ENCODE measurements at regions not wholly inside any gene's neighbourhood (a gene's known extent, or its start where the extent isn't known, plus 50 kb on each side); places are given as distances from the start of the nearest gene placed in this dataset.

DNA sequence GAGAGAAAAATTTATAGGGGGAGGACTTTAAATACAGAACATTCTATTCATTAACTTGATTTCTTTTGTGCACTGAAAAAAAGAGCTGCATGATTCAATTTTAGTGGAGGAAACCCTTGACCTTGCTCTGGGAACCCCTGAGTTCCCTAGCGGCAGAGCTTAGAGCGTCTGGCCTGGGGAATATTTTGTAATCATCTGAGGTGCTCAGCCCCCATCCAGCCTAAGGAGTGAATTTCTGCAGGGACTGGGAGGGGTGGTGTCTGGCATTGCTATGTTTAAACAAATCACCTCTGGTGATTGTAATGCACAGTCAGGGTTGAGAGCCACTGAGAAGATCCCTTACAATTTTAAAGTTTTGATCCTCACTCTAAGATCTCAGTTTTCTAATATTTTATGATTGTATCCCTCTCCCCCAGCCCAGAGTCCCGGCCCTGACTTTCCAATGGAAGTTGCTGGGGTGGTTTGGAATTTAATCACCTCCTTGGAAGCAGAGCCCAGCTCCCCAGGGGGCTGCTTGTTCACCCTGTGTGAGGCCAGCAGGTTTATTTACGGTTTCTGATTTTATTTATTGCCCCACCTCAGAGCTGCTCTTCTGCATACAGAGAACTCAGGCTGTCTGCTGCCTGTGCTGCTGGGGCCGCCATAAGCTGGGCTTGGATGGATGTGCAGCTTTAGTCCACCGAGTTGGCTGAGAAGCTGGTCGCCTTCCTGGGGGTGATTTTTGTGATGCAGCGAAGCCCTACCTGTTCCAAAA, 263.1 kb downstream of the LRFN2 start:
- H3K27ac ChIP-seq: no peak overlapping the region
- TF ChIP-seq, protein P1, sequence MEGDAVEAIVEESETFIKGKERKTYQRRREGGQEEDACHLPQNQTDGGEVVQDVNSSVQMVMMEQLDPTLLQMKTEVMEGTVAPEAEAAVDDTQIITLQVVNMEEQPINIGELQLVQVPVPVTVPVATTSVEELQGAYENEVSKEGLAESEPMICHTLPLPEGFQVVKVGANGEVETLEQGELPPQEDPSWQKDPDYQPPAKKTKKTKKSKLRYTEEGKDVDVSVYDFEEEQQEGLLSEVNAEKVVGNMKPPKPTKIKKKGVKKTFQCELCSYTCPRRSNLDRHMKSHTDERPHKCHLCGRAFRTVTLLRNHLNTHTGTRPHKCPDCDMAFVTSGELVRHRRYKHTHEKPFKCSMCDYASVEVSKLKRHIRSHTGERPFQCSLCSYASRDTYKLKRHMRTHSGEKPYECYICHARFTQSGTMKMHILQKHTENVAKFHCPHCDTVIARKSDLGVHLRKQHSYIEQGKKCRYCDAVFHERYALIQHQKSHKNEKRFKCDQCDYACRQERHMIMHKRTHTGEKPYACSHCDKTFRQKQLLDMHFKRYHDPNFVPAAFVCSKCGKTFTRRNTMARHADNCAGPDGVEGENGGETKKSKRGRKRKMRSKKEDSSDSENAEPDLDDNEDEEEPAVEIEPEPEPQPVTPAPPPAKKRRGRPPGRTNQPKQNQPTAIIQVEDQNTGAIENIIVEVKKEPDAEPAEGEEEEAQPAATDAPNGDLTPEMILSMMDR (conservative IDR thresholded peaks at IDR 0.05): no peak
- TF ChIP-seq ZFX (IDR thresholded peaks at IDR 0.05): no peak

GRCh38 chr6:40322336-40322735, 264.8 kb downstream of the LRFN2 start:
- TF ChIP-seq, protein P1 (conservative IDR thresholded peaks at IDR 0.05): no peak
- no peak for TF ChIP-seq ZFX (IDR thresholded peaks at IDR 0.05)

GRCh38 chr6:40321616-40322015, 265.5 kb downstream of the LRFN2 start:
- TF ChIP-seq, protein P1 (conservative IDR thresholded peaks at IDR 0.05): no peak
- no peak for TF ChIP-seq ZFX (IDR thresholded peaks at IDR 0.05)
- H3K27ac ChIP-seq: no peak overlapping the region

More at GRCh38 chr6:40322336-40322735, 264.8 kb downstream of the LRFN2 start:
- H3K27ac ChIP-seq: no peak overlapping the region

DNA sequence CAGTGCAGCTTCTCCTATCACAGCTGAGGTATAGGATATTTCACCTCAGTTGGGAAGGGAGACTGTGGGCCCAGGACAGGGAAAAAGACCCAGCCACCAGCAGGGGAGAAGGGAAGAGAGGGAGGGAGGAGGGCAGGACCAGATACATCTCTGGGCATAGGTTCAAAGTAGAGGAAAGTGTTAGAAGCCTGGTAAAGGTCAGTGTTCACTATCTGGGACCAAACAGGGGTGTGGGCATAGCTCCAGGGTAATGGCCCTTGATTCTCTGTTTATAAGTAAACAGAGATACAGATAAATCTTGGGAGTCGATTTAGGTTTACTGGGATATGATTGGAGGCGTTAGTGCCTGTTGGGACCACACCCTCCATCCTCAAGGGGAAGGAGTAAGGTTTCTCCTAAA, 266.2 kb downstream of the LRFN2 start:
- TF ChIP-seq ZFX (IDR thresholded peaks at IDR 0.05): no peak
- TF ChIP-seq, protein P1 (conservative IDR thresholded peaks at IDR 0.05): no peak
- H3K27ac ChIP-seq: no peak overlapping the region

DNA sequence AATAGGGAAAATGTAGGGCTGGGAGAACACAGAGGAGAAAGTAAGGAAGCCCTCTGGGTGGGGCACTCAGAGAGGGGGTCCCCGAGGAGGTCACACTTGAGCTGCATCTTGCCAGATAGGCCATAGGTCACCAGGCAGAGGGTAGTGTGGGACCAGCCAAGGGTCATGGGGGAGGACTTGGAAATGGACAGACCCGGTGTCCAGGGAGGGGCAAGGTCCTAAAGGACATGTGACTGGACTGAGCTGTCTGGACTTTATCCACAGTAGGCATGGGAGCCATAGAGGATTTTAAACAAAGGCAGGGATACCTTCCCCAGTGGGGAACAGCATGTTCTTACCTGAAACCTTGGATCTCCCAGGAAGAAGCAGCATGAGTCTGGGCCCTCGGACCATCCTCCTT, 266.7 kb downstream of the LRFN2 start:
- H3K27ac ChIP-seq: no peak overlapping the region
- no peak for TF ChIP-seq ZFX (IDR thresholded peaks at IDR 0.05)
- TF ChIP-seq, protein P1 (conservative IDR thresholded peaks at IDR 0.05): no peak

GRCh38 chr6:40319124-40319523, 268.0 kb downstream of the LRFN2 start:
- TF ChIP-seq, protein P1 (conservative IDR thresholded peaks at IDR 0.05): no peak
- no peak for TF ChIP-seq ZFX (IDR thresholded peaks at IDR 0.05)
- no peak overlapping the region for H3K27ac ChIP-seq

DNA sequence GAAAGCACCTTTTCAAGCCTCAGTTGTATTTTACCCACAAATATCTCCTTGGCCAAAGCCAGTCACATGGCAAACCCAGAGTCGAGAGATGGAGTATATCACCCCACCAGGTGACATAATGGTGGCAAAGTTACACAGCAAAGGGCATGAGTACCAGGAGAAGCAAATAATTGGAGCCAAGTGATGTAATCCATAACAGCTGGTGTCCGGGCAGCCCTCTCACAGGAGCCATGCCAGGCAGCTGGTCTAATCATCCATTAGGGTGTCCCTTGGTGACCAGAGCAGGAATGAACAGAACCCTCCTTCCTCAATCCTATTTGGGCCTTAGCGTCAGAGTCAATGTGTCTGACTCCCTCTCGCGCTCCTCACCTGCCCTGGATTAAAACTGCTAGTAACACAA, 272.1 kb downstream of the LRFN2 start:
- TF ChIP-seq, protein P1 (conservative IDR thresholded peaks at IDR 0.05): no peak
- no peak for TF ChIP-seq ZFX (IDR thresholded peaks at IDR 0.05)
- no peak overlapping the region for H3K27ac ChIP-seq
